ENCODE measurements at regions not wholly inside any gene's neighbourhood (a gene's known extent, or its start where the extent isn't known, plus 50 kb on each side); places are given as distances from the start of the nearest gene placed in this dataset.
"Not testable (repeated sequence)": the region's sequence is repeated elsewhere in the genome, so short reads cannot be mapped to it uniquely, and the experiment has no call there.

GRCh38 chr5:159588941-159589340, 258.7 kb upstream of the IL12B start:
- Histone ChIP-seq H3K27me3 (ENCODE audit: control insufficient read depth in 1 of 2, insufficient read depth in 2 of 2, low read length in 2 of 2) (no peaks in the 10 kb centered on the region), H3K9ac (ENCODE audit: low read depth in 1 of 2, low read length in 2 of 2) (no peak overlapping the region), H3K27ac (ENCODE audit: low read depth, low read length) (no peak overlapping the region), H3K4me1 (ENCODE audit: control insufficient read depth in 1 of 2, insufficient read depth in 2 of 2, low read length in 2 of 2) (no peaks in the 10 kb centered on the region), H3K4me3 (ENCODE audit: low read depth in 1 of 2, low read length in 2 of 2) (no peak overlapping the region), H3K36me3 (ENCODE audit: control insufficient read depth in 1 of 2, insufficient read depth in 2 of 2, low read length in 2 of 2) (no peaks in the 10 kb centered on the region), H3K9me3 (ENCODE audit: control insufficient read depth in 1 of 2, low read length in 2 of 2) (no peaks in the 10 kb centered on the region)

GRCh38 chr5:159593518-159594073, 263.3 kb upstream of the IL12B start:
- H3K9me3 ChIP-seq (ENCODE audit: control insufficient read depth in 1 of 2, low read length in 2 of 2): no peaks in the 10 kb centered on the region
- H3K27ac ChIP-seq (ENCODE audit: low read depth, low read length): no peak overlapping the region
- H3K27me3 ChIP-seq (ENCODE audit: control insufficient read depth in 1 of 2, insufficient read depth in 2 of 2, low read length in 2 of 2): no peaks in the 10 kb centered on the region
- H3K36me3 ChIP-seq (ENCODE audit: control insufficient read depth in 1 of 2, insufficient read depth in 2 of 2, low read length in 2 of 2): no peaks in the 10 kb centered on the region
- H3K4me1 ChIP-seq (ENCODE audit: control insufficient read depth in 1 of 2, insufficient read depth in 2 of 2, low read length in 2 of 2): no peaks in the 10 kb centered on the region
- no peak overlapping the region for H3K4me3 ChIP-seq (ENCODE audit: low read depth in 1 of 2, low read length in 2 of 2)
- H3K9ac ChIP-seq (ENCODE audit: low read depth in 1 of 2, low read length in 2 of 2): no peak overlapping the region

- not testable (repeated sequence) for H3K9me3 ChIP-seq (ENCODE audit: control insufficient read depth in 1 of 2, low read length in 2 of 2); H3K36me3 ChIP-seq (ENCODE audit: control insufficient read depth in 1 of 2, insufficient read depth in 2 of 2, low read length in 2 of 2); H3K9ac ChIP-seq (ENCODE audit: low read depth in 1 of 2, low read length in 2 of 2); H3K4me1 ChIP-seq (ENCODE audit: control insufficient read depth in 1 of 2, insufficient read depth in 2 of 2, low read length in 2 of 2); H3K27ac ChIP-seq (ENCODE audit: low read depth, low read length); H3K27me3 ChIP-seq (ENCODE audit: control insufficient read depth in 1 of 2, insufficient read depth in 2 of 2, low read length in 2 of 2); H3K4me3 ChIP-seq (ENCODE audit: low read depth in 1 of 2, low read length in 2 of 2)
Measured at GRCh38 chr5:159595561-159595960, 265.3 kb upstream of the IL12B start.

GRCh38 chr5:159601216-159601615, 270.9 kb upstream of the IL12B start:
- Histone ChIP-seq H3K9me3 (ENCODE audit: control insufficient read depth in 1 of 2, low read length in 2 of 2) (no peaks in the 10 kb centered on the region), H3K36me3 (ENCODE audit: control insufficient read depth in 1 of 2, insufficient read depth in 2 of 2, low read length in 2 of 2) (no peaks in the 10 kb centered on the region), H3K27ac (ENCODE audit: low read depth, low read length) (no peak overlapping the region), H3K9ac (ENCODE audit: low read depth in 1 of 2, low read length in 2 of 2) (no peak overlapping the region), H3K4me1 (ENCODE audit: control insufficient read depth in 1 of 2, insufficient read depth in 2 of 2, low read length in 2 of 2) (no peaks in the 10 kb centered on the region), H3K4me3 (ENCODE audit: low read depth in 1 of 2, low read length in 2 of 2) (no peak overlapping the region), H3K27me3 (ENCODE audit: control insufficient read depth in 1 of 2, insufficient read depth in 2 of 2, low read length in 2 of 2) (no peaks in the 10 kb centered on the region)

GRCh38 chr5:159602434-159602833, 272.1 kb upstream of the IL12B start:
- Histone ChIP-seq H3K9me3 (ENCODE audit: control insufficient read depth in 1 of 2, low read length in 2 of 2) (no peaks in the 10 kb centered on the region), H3K4me3 (ENCODE audit: low read depth in 1 of 2, low read length in 2 of 2) (no peak overlapping the region), H3K27ac (ENCODE audit: low read depth, low read length) (no peak overlapping the region), H3K27me3 (ENCODE audit: control insufficient read depth in 1 of 2, insufficient read depth in 2 of 2, low read length in 2 of 2) (no peaks in the 10 kb centered on the region), H3K4me1 (ENCODE audit: control insufficient read depth in 1 of 2, insufficient read depth in 2 of 2, low read length in 2 of 2) (no peaks in the 10 kb centered on the region), H3K9ac (ENCODE audit: low read depth in 1 of 2, low read length in 2 of 2) (no peak overlapping the region), H3K36me3 (ENCODE audit: control insufficient read depth in 1 of 2, insufficient read depth in 2 of 2, low read length in 2 of 2) (no peaks in the 10 kb centered on the region)

- no peak overlapping the region for H3K9ac ChIP-seq (ENCODE audit: low read depth in 1 of 2, low read length in 2 of 2)
- no peak overlapping the region for H3K4me3 ChIP-seq (ENCODE audit: low read depth in 1 of 2, low read length in 2 of 2)
- no peaks in the 10 kb centered on the region for H3K4me1 ChIP-seq (ENCODE audit: control insufficient read depth in 1 of 2, insufficient read depth in 2 of 2, low read length in 2 of 2)
- no peak overlapping the region for H3K27ac ChIP-seq (ENCODE audit: low read depth, low read length)
- no peaks in the 10 kb centered on the region for H3K27me3 ChIP-seq (ENCODE audit: control insufficient read depth in 1 of 2, insufficient read depth in 2 of 2, low read length in 2 of 2)
- no peaks in the 10 kb centered on the region for H3K36me3 ChIP-seq (ENCODE audit: control insufficient read depth in 1 of 2, insufficient read depth in 2 of 2, low read length in 2 of 2)
- H3K9me3 ChIP-seq (ENCODE audit: control insufficient read depth in 1 of 2, low read length in 2 of 2): no peaks in the 10 kb centered on the region
Measured at GRCh38 chr5:159605585-159605984, 275.3 kb upstream of the IL12B start.

- H3K36me3 ChIP-seq (ENCODE audit: control insufficient read depth in 1 of 2, insufficient read depth in 2 of 2, low read length in 2 of 2): no peaks in the 10 kb centered on the region
- no peak overlapping the region for H3K27ac ChIP-seq (ENCODE audit: low read depth, low read length)
- no peaks in the 10 kb centered on the region for H3K27me3 ChIP-seq (ENCODE audit: control insufficient read depth in 1 of 2, insufficient read depth in 2 of 2, low read length in 2 of 2)
- H3K4me3 ChIP-seq (ENCODE audit: low read depth in 1 of 2, low read length in 2 of 2): no peak overlapping the region
- H3K4me1 ChIP-seq (ENCODE audit: control insufficient read depth in 1 of 2, insufficient read depth in 2 of 2, low read length in 2 of 2): no peaks in the 10 kb centered on the region
- H3K9ac ChIP-seq (ENCODE audit: low read depth in 1 of 2, low read length in 2 of 2): no peak overlapping the region
- no peaks in the 10 kb centered on the region for H3K9me3 ChIP-seq (ENCODE audit: control insufficient read depth in 1 of 2, low read length in 2 of 2)
Measured at GRCh38 chr5:159609359-159609758, 279.1 kb upstream of the IL12B start.

- no peaks in the 10 kb centered on the region for H3K9me3 ChIP-seq (ENCODE audit: control insufficient read depth in 1 of 2, low read length in 2 of 2)
- H3K27ac ChIP-seq (ENCODE audit: low read depth, low read length): no peak overlapping the region
- no peaks in the 10 kb centered on the region for H3K4me1 ChIP-seq (ENCODE audit: control insufficient read depth in 1 of 2, insufficient read depth in 2 of 2, low read length in 2 of 2)
- H3K9ac ChIP-seq (ENCODE audit: low read depth in 1 of 2, low read length in 2 of 2): no peak overlapping the region
- no peaks in the 10 kb centered on the region for H3K27me3 ChIP-seq (ENCODE audit: control insufficient read depth in 1 of 2, insufficient read depth in 2 of 2, low read length in 2 of 2)
- H3K36me3 ChIP-seq (ENCODE audit: control insufficient read depth in 1 of 2, insufficient read depth in 2 of 2, low read length in 2 of 2): no peaks in the 10 kb centered on the region
- no peak overlapping the region for H3K4me3 ChIP-seq (ENCODE audit: low read depth in 1 of 2, low read length in 2 of 2)
Measured at GRCh38 chr5:159610966-159611579, 280.8 kb upstream of the IL12B start.

- Histone ChIP-seq H3K9ac (ENCODE audit: low read depth in 1 of 2, low read length in 2 of 2) (no peak overlapping the region), H3K27ac (ENCODE audit: low read depth, low read length) (no peak overlapping the region), H3K36me3 (ENCODE audit: control insufficient read depth in 1 of 2, insufficient read depth in 2 of 2, low read length in 2 of 2) (no peaks in the 10 kb centered on the region), H3K4me3 (ENCODE audit: low read depth in 1 of 2, low read length in 2 of 2) (no peak overlapping the region), H3K9me3 (ENCODE audit: control insufficient read depth in 1 of 2, low read length in 2 of 2) (no peaks in the 10 kb centered on the region), H3K27me3 (ENCODE audit: control insufficient read depth in 1 of 2, insufficient read depth in 2 of 2, low read length in 2 of 2) (no peaks in the 10 kb centered on the region), H3K4me1 (ENCODE audit: control insufficient read depth in 1 of 2, insufficient read depth in 2 of 2, low read length in 2 of 2) (no peaks in the 10 kb centered on the region)
Measured at GRCh38 chr5:159616952-159617351, 286.7 kb upstream of the IL12B start.

GRCh38 chr5:159619826-159620225, 289.5 kb upstream of the IL12B start:
- Histone ChIP-seq H3K9ac (ENCODE audit: low read depth in 1 of 2, low read length in 2 of 2) (no peak overlapping the region), H3K4me1 (ENCODE audit: control insufficient read depth in 1 of 2, insufficient read depth in 2 of 2, low read length in 2 of 2) (no peaks in the 10 kb centered on the region), H3K4me3 (ENCODE audit: low read depth in 1 of 2, low read length in 2 of 2) (no peak overlapping the region), H3K27me3 (ENCODE audit: control insufficient read depth in 1 of 2, insufficient read depth in 2 of 2, low read length in 2 of 2) (no peaks in the 10 kb centered on the region), H3K9me3 (ENCODE audit: control insufficient read depth in 1 of 2, low read length in 2 of 2) (no peaks in the 10 kb centered on the region), H3K36me3 (ENCODE audit: control insufficient read depth in 1 of 2, insufficient read depth in 2 of 2, low read length in 2 of 2) (no peaks in the 10 kb centered on the region), H3K27ac (ENCODE audit: low read depth, low read length) (no peak overlapping the region)

Data from duodenal mucosa (tissue), 2 donors.